Dedifferentiated amniotic fluid mesenchymal stem cell (primary cell): ENCODE measurements at regions not wholly inside any gene's neighbourhood (a gene's known extent, or its start where the extent isn't known, plus 50 kb on each side); places are given as distances from the start of the nearest gene placed in this dataset.
A peak's percentile ranks its signal among the peaks of the same experiment; 100 is the strongest.
"Not testable (repeated sequence)": the region's sequence is repeated elsewhere in the genome, so short reads cannot be mapped to it uniquely, and the experiment has no call there.

Source experiments
- DNase-seq: peaks from one replicate; pipeline ENCODE4 v3.0.0-alpha.2; 2016; ENCODE audit errors: extremely low spot score

DNA sequence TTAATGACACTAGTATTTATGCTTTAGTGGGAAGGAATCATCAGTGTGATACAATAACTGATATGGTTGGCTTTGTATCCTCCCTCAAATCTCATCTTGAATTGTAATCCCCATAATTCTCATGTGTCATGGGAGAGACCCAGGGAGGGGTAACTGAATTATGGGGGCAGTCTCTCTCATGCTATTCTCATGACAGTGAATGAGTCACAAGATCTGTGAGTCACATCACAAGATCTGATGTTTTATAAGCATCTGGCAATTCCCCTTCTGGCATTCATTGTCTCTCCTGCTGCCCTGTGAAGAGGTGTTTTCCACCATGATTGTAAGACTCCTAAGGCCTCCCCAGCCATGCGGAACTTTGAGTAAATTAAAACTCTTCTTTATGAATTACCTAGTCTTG is 1760.3 kb downstream of the NCAM2 start:
- DNase-seq = no peak

DNA sequence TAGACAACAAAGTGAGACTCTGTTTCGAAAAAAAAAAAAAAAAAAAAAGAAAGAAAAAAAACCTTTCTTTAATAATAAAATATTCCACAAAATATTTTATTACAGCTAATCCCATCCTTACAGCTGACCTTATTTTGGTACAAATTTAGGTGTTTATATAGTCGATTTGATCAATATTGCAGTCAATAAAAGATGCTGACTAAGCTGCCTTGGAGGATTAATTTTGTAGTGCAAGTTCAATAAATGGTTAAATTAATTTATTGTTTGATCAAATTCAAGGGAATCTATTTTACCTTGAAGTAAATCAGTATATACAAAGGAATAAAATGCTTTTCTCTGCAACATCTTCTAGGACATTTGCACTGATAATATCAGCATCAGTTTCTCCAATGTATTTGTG is 1764.3 kb downstream of the NCAM2 start:
- DNase-seq = no peak

DNA sequence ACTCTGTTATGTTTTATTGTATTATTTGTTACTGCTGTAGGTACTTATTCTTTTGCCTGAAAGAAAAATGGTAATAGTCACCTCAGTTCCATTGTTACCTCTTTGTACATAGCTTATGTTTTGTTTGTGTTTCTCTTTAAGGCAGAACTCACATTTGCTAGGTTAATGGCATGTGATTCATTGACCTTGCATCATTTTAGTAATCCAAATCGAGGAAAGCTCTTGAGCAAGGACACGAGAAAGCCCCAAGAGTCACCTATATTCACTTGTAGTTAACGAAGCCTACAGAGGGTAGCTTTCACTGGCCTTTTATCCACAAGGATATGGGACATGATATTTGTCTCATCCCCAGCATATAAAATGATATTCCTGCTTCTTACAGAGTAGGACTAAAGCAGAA is 1765.2 kb downstream of the NCAM2 start:
- DNase-seq = no peak

DNA sequence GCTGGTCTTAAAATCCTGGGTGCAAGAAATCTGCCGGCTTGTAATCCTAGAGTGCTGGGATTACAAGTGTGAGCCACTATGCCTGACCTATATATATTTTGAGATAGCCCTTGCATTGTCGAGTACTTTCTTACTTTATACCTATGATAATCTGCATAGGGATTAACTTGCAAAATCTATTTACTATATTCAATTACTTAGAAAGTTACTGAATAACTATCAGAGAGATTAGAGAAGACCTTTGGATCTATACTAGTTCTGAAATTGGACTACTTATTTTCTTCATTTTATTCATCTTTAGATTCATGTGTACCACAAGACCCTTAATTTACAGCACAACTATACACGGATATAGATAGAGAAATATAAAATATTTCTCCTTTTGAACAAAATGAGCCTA is 1766.0 kb downstream of the NCAM2 start:
- no peak for DNase-seq

DNA sequence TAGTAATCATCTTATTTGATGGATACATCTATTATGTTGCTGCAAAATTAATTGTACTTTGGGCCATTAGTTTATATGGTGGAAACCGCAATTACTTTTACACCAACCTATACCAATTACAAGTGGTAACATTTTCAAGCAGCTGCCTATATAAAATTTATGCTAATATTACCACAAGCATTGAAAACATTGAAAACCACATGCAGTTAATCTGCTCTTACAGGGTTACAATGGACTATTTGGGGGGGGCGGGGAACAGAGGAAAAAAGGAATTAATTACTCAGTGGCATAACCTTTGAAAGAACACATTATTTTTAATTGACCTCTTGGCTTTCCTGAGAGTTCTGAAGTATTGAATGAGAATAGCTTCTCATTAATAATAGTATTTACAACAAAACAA is 1793.2 kb downstream of the NCAM2 start:
- no peak for DNase-seq

DNA sequence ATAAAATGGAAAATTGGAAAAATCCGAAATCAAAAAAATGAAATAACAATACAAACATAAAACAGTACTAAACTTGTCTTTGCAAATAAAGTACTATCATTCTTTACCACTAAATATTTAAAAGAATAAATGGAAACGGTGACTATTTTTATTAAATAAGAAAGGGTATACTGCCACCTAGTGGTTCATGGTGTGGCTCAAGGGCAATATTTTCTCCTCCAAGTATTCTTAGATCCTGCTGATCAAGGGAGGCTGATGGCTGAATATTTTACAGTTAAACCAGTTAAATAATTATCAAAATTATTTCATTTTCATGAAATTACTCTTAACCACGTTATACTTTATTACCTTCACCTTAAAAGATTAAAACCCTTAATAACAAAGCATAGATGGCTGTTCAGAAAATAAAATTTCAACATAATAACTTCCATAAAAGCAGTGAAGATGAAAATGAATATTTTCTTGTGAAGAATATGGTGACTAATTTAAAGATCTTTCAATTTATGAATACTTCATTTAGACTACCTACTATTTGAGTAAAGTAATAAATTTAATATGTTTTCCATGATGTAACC is 1793.9 kb downstream of the NCAM2 start:
- DNase-seq = peak; percentile 70

DNA sequence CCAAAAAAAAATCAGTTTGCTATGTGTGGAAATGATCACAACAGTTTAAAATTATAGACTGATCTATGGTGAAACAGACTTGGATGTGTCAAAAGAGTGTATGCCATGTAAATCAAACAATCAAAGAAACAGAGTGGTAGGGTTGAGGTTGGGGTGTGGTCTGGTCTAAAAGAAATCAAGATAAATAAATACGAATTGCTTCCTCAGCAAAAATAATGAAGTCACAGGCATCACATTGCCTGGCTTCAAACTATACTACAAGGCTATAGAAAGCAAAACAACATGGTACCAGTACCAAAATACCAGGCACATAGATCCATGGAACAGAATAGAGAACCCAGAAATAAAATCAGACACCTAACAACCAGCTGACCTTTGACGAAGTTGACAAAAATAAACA is 1796.9 kb downstream of the NCAM2 start:
- no peak for DNase-seq

DNA sequence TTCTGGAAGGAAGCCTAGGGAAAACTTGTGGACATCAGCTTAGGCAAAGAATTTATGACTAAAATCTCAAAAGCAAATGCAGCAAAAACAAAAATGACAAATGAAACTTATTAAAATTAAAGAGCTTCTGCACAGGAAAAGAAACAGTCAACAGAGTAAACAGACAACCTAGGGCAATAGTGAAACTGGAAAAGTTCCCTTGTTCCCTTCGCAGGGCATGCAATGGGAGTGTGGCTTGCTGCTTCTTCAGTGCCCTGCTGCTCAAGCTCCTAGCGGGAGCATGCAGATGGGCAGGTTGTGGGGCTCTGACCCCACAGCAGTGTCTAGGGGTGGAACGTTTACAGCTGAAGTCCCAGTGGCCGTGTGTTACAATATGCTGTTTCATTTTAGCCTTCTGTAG is 1797.4 kb downstream of the NCAM2 start:
- no peak for DNase-seq

DNA sequence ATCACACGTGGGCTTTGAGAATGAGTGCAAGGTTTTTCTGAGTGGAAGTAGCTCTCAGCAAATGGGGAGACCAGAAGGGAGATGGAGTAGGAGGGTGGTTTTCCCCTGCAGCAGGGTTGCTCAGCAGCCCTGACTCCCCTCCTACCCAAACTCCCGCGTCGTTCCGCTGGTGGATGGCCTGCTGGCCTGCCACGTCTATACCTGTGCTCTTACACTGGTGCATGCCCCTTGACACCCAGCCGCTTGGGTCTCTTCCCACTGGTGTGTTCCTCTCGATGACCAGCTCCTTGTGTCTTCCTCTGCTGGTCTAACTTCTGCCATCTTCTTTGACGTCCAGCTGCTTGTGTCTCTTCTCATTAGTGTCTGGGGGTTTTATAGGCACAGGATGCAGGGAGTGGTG is 1797.9 kb downstream of the NCAM2 start:
- no peak for DNase-seq

DNA sequence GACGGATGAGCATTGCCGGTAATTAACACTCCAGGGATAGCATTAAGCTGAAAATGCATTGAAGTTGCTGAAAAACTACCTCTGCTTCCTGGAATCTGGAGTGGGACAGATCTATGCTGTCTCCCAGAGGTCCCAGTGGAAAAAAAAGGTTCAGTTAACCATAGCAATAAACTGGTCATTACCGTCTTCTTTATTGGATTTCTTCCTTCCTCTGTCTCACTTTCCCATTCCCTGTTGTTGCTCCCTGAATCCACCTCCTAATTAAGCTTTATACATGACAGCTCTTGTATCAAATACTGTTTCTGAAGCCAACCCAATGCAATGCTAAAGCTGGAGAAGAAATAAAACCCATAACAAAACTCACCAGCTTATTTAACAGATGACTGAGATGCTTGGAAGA is 1805.9 kb downstream of the NCAM2 start:
- no peak for DNase-seq

DNA sequence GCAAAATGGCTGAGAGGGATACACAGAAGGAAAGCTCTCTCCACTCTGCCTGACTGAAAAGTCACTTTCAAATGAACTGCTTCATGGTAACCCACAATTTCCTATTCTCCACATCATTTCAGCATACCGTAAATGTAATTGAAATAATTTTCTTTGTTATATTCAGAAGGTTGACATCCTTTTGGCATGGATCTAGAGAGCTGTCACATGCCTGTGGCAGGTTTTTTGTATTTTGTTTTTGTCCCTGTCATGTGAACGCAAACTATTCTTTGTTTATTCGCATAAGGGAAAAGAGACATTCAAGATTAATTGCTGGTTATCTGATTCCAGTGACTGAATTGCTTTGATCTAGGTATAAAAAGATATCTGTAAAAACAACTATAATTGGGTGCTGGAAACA is 1808.1 kb downstream of the NCAM2 start:
- no peak for DNase-seq

DNA sequence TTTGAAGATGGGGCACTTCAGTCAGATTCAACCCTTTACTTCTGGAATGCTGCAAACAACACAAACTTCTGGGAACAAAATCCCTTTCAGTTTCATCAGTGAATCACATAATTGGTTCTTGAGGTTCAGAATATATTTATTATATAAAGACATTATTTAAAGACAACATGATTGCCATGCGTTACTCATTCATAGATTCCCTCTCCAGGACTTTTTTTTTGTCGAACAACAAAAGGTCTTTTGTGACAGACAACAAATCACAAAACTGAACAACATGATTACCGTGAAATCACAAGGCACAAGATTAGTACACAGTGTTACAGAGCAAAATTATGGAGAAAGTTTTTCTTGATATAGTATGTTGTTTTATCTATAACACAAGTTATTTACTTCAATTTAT is 1815.0 kb downstream of the NCAM2 start:
- no peak for DNase-seq

DNA sequence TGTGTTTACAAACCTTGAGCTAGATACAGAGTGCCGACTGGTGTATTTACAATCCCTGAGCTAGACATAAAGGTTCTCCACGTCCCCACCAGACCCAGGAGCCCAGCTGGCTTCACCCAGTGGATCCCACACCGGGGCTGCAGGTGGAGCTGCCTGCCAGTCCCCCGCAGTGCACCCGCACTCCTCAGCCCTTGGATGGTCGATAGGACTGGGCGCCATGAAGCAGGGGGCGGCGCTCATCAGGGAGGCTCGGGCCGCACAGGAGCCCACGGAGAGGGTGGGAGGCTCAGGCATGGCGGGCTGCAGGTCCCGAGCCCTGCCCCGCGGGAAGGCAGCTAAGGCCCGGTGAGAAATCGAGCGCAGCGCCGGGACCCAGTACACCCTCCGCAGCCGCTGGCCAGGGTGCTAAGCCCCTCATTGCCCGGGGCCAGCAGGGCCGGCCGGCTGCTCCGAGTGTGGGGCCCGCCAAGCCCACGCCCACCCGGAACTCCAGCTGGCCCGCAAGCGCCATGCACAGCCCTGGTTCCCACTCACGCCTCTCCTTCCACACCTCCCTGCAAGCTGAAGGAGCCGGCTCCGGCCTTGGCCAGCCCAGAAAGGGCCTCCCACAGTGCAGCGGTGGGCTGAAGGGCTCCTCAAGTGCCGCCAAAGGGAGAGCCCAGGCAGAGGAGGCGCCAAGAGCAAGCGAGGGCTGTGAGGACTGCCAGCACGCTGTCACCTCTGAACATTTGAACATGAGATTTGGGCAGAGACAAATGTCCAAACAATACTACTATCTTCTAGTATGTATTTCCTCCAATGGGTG is 1820.7 kb downstream of the NCAM2 start:
- not testable (repeated sequence) for DNase-seq

DNA sequence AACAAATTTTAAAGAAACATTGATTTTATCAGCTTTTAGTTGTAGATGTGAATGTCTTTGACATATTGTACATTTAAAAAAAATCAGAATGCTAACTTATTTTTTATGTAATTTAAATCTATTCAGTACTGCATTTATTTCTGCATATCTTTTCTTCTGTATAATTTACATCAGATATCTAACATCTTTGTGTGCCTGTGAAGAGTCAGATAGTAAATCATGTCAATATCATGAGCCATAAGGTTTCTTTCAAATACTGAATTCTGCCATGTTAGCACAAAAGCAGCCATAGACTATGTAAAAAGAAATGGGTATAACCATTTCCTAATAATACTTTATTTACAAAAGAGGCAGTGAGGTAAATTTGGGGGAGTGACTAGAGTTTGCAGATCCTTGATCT is 1829.2 kb downstream of the NCAM2 start:
- no peak for DNase-seq

DNA sequence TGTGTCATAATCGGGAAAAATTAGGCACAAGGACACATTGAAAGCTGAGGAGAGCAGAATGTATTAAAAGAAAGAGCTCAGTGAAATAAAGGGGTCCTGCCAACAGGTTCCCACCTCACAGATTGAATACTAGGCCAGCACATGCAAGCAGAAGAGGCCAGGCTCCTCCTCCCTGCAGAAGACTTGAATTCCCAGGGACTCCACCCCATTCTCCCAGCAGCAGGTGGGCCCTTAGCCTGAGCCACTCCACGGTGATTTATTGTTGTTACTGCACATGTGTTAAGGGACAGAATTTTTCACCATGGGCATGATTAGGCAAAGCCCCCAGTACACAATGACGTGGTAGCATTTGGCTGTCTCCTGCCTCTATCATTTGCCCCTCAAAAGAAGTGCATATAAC is 1844.7 kb downstream of the NCAM2 start:
- DNase-seq = no peak

DNA sequence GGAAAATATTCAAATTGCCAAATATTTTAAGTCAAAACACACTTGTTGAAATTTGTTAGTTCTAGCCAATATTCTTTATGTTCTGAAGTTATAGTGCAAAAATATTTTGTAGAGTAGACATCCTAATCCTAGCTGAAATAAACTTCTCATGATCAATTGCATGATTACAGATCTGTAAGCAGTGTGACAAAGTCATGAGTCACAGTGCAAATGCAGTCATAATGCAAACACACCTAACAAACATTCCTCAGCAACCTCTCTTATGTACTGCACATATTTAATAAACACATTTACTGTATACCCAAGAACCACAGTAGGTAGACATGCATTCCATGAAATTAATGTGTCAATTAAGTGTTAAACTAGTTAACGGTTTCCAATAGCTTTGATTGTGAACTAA is 1857.4 kb downstream of the NCAM2 start:
- no peak for DNase-seq

DNA sequence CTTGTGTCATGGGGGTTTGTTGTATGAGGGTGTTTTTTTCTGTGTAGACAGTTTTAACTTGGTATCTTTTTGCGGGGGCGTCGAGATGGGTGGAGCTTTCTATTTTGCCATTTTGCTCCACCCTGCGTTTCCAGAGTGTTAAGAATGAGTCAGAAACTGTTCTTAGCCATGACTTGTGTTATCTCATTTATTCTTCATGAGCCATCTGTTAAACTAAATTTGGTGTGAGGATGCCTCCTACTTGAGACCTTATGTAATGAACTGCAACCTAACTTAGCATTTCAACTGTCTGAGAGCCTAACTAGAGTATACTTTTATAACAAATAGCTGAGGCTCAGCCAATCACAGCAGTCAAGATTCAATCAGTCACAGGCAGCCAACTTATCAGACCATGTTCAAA is 1873.5 kb downstream of the NCAM2 start:
- no peak for DNase-seq

DNA sequence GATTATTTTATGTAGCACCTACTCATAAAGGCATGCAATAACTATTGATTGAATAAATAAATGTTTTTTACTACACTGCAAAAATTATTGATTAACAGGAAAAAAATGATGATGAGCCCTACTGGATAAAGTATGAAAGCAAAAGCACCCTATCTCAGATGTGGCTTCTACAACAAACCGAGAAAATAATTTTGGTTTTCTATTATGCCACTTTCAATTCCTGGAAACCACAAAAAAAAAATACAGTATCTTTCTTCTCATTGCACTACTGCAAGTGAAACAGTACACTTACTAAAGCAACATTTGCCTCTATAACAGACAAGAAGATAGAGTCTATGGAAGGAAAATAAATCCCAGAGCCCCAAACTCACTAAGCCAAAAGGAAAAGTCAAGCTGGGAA is 1882.4 kb downstream of the NCAM2 start:
- DNase-seq = no peak

DNA sequence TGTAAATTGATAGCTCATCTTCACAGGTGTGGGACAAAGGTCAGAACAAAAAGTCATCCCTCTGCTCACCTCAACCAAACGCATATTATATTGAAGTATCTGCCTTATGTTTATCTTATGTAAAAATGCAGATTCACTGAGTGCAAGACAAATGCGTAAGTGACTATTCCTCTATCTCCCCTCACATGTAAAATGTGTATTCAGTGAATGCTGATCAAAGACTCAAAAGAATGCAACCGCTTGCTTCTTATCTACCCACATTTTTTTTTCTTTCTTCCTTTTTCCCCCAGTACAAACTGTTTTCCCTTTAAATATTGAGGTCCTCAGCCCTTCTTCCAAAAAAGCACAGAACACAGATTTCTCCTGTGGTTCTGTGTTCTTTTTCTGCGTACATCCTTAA is 1882.9 kb downstream of the NCAM2 start:
- DNase-seq = no peak

DNA sequence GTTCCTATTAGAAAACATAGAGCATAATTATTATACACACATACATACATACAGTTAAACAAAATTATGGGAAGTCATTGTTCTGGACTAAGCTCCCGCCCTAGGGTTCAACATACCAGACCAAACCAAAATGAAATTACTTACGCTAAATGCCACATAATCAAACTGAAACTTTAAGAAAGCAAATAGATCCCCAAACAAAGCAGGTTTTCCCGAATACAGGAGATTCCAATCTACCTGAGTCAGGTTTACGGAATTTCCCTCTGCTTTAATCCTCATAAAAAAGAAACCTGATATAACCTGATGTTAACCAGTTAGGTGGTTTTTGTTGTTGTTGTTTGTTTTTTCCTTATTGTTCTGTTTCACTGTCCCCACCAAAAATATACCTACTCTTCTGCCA is 1886.9 kb downstream of the NCAM2 start:
- DNase-seq = no peak

DNA sequence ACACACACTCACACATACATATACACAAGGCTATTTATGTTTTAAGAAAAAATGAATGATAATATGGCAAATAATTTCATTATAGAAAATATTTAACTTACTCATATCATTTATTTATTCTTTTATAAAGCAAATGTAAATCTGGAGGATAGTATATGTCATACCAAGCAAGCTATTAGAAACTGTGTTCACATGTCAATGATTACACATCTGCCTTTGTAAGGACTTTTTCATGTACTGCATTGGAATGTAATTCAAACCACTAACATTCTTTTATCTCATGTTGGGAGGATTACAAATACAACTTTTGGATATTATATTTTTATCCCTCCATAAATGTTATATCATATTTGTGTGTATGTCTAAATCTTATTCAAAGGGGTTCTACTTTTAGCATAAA is 1887.4 kb downstream of the NCAM2 start:
- no peak for DNase-seq

DNA sequence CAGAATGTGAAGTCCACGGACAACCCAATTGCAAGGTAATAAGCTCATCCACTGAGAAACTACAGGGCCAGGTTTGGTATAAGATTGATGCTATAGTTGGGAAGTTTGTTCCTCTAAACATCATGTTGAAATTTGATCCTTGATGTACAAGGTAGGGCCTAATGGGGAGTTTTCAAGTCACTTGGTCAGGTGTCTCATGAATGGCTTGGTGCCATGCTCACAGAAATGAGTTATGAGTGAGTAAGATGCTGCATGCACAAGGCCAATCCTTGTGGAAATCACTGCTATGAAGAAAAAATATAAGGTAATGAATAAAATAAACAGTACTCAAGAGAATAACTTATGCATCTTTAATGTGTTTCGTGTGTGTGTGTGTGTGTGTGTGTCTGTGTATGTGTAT is 1891.2 kb downstream of the NCAM2 start:
- DNase-seq = no peak

DNA sequence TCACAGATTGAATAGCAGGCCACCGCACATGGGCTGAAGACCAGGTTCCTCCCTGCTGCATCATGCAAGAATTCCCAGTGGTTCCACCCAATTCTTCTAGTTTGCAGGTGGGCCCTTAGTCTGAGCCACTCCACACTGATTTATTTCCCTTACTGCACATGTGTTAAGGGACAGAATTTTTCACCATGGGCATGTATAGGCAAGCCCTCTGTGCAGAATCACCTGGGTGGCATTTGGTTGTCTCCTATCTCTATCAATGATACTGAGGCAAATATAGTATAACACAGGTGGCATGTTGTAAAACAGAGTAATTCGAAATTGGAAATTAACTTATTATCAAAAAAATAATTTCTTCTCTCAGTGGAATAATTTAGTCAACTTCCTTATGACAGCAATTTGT is 1892.4 kb downstream of the NCAM2 start:
- DNase-seq = no peak

DNA sequence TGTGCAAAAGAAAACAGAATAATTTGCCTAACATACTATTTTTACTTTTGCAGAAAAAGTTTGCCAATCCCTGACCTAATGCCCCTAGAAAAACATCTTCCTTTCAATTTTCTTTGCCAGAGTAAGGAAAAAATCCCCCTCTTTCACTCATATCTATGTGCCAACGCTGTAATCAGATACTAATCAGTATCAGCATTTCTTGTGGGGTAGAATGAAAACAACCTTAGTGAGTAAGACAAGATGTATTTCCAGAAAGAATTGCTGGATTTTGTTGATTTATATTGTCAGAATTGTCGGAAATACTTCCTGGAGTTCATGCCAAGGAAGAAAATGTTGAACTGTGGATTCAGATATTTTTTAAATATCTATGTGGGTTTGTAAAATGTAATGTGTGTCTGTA is 1893.8 kb downstream of the NCAM2 start:
- DNase-seq = no peak
